Esophagus squamous epithelium (tissue), 4 donors: ENCODE measurements at regions not wholly inside any gene's neighbourhood (a gene's known extent, or its start where the extent isn't known, plus 50 kb on each side); places are given as distances from the start of the nearest gene placed in this dataset.

Source experiments
- CTCF ChIP-seq, 6 experiments: fragments of 450-650 bp in 4 of 6; fragments of 200-600 bp in 2 of 6; sonication (generic) in 2 of 6; IDR thresholded peaks; one replicate each; pipeline ENCODE4 v1.5.1; 2016 to 2019; ENCODE audit warnings: antibody characterized with exemption in 6 of 6, mild to moderate bottlenecking in 4 of 6, moderate library complexity in 4 of 6
- POLR2A ChIP-seq, 4 donors: fragments of 450-650 bp; IDR thresholded peaks; one replicate each; pipeline ENCODE4 v1.6.1; 2017; ENCODE audit warnings: antibody characterized with exemption in 4 of 4, mild to moderate bottlenecking in 4 of 4, moderate library complexity in 3 of 4

- TF ChIP-seq CTCF (IDR thresholded peaks at IDR 0.05) (no peak), POLR2A (IDR thresholded peaks at IDR 0.05) (no peak)
Observed at GRCh38 chr3:56919797-56920195, 118.0 kb upstream of the ARHGEF3 start.
